ENCODE measurements at regions not wholly inside any gene's neighbourhood (a gene's known extent, or its start where the extent isn't known, plus 50 kb on each side); places are given as distances from the start of the nearest gene placed in this dataset.
"Not testable (repeated sequence)": the region's sequence is repeated elsewhere in the genome, so short reads cannot be mapped to it uniquely, and the experiment has no call there.

DNA sequence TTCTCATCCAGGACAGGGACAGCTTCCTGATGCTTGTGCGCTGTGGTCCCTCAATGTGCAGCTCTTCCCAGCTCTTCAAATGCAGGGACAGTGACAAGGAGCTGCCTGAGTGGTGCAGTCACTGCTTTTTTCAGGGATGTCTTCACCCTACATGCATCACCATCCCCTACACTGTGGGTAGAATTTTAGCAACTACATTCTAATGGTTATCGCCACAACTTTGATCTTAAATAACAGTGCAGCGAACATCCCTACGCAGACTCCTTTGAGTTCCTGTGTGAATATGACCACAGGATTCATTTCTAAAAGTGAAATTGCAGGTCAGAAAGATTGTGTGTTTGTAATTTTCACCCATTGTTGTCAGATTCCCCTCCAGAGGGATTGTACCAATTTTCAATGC, 90.9 kb downstream of the GGTLC2 start:
- TF ChIP-seq POLR2A, CTCF (IDR thresholded peaks at IDR 0.05): not testable (repeated sequence)
